ENCODE measurements at regions not wholly inside any gene's neighbourhood (a gene's known extent, or its start where the extent isn't known, plus 50 kb on each side); places are given as distances from the start of the nearest gene placed in this dataset.
A peak's percentile ranks its signal among the peaks of the same experiment; 100 is the strongest.

DNA sequence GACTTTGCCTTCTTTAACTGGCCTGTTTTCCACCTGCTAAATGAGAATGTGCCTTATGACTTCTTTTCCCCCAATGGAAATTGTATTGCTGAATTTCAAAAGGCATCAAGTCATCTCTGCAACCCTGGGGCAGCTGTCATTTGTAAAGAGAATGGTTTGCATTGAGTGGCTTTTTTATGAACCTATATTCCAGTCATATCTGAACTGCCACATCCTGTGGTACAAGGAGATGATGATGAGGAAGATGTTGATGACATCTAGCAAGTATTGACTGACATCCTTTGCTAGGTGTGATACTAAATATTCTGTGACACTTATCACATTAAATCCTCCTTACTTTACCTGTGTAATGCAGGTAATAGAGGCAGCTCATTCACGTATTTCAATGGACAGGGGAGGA lies 88.3 kb upstream of the KIAA1217 start:
- no peak for DNase-seq

GRCh38 chr10:24127516-24127915 lies 81.4 kb upstream of the KIAA1217 start:
- no peak for DNase-seq

DNA sequence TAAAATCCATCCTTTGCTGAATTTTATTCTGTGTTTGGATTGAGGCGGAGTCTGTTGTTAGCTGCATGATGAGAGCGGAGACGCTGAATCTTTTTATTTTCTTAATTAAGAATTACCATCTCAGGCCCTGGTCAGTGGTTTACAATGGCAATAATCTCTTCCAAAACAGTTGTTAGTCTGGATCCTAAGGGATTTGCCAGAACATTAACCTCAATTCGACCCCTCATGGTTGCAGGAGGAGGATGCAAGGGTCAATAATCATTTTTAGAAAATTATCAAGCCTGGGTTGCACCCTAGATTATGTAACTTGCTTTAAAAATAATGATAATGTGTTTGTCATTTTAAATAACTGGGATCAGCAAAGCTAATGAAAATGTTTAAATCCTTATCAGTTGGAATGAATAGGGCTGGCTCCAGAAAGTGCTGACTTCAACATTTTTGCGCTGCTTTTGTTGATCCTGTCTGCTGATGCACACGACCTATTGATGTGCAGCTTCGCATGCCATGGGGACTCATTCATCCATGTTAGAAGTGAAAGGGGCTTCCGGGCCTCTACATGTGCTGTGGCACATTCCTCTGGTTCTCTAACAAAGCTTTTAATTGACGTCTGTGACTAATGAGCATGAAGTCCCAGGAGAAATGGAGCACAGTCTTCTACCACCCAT lies 80.7 kb upstream of the KIAA1217 start:
- DNase-seq, result peak; percentile 79

DNA sequence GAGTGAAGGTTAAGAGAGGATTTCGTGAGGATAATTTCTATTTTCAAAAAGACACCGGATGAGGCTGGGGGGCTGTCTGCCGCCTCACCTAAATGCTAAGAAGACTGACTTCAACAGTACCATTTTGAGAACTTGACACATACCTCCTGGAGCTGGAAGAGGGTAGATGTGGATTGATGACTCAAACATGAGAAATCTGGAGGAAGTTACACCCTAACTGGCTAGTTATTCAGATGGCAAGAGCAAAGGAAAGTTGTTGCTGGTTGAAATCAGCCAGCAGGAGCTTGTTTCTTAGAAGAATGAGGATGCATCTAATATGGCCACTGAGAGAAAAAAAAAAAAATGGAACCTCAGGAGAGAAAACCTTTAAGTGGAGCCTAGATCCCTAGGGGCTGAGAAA lies 76.2 kb upstream of the KIAA1217 start:
- no peak for DNase-seq

GRCh38 chr10:24133835-24134234 lies 75.1 kb upstream of the KIAA1217 start:
- no peak for DNase-seq

DNA sequence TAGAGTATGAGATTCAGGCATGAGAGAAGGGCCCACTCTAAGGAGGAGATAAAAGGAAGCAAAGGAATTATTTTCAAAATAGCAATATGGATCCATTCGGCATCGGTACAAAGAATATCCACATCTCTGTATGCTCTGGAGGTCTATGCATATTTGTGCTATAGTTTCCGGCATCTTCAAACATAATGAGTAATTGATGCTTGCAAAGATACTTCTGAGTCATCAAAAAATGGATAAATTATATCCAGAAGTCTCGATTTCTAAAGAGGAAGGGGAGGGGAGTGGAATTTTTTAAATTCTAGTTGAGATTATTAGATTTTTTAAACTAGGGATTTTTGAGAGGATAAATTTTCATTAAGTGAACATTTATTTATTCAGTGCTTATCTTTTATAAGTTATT lies 72.9 kb upstream of the KIAA1217 start:
- no peak for DNase-seq

- no peak for DNase-seq
These were observed 61.6 kb upstream of the KIAA1217 start for GRCh38 chr10:24147321-24147720.

DNA sequence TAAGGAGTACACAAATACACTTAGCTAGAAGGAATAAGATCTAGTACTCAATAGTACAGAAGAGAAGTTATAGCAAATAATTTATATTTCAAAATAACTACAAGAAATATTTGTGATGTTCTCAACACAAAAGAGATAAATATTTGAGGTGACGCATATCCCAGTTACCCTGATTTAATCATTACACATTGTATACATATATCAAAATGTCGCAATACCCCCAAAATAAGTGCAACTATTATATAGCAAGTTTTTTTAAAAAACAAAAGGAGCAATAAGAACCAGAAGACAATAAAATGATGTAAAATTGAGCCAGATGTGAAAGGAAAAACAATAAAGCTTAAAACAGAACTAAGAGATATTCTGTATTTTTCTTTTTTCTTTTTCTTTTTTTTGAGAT lies 59.3 kb upstream of the KIAA1217 start:
- DNase-seq, result no peak

DNA sequence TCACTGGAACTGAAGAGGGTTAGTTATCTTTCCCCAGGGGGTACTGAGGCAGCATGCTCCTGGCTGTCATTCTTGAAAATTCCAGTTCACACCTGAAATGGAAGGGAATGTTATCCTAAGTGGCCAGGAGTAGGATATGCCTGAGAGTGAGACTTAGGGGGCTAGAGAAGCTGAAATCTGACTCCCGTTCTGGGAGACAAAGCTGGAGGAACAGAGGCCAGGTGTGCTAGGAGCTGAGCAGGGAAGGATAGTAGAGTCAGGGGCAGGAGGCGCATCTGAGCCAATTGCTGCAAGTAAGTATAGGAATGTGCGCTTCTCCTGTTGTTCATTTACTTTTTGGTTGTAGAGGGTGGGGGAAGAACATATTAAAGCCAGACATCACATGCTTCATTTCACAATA lies 58.1 kb upstream of the KIAA1217 start:
- DNase-seq, result no peak

DNA sequence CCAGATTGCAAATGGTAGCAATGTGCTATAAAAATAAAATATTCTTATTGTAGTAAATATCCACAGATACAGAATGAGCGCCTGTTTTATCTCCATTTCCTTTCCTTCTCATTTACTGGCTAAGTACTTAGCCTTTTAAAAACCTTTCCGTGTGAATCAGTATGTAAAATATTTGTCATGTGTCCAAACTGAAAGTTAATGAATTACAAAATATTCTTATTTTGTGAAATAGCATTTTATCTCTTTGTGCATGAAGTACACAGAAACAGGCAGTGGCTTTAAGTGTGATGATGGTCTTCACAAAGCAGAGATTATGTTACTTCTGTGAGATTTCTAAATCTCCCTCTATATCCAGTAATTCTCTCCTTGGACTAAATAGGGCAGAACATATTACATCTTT lies 56.7 kb upstream of the KIAA1217 start:
- DNase-seq, result no peak

- DNase-seq, result peak; percentile 52
These were observed 55.9 kb upstream of the KIAA1217 start for GRCh38 chr10:24153031-24153430.

DNA sequence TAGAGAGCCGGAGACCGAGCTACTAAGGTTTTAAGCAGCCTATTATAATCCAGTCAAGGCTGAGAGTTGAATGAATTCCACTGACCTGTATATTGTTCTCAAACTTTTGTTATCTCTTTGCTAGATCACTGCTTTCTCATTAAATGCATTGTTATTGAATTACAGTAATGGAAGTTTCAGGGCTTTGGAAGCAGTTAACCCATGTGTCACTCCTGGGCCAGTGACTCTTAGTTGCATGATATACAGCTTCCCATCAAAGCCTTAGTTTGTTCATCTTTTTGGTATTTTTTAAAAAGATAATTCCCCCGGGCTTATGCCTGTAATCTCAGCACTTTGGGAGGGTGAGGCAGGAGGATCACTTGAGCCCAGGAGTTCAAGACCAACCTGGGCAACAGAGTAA lies 55.4 kb upstream of the KIAA1217 start:
- no peak for DNase-seq

DNA sequence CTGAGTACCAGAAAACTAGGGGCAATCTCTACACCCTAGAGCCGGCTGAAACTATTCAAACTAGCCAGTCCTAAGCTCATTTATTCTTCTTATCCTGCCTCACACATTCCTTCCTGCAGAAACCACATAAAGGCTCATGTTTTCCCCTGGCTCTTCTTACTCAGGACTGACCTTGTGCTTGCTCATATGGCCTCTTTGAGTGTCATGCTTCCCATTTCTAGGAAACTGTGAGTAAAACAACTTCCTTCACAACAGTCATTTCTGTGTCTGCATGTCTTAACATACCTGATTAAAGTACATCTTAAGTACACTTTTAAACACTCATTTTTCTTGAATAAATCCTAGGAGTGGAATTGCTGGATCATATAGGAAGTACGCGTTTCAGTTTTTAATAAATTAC lies 52.3 kb upstream of the KIAA1217 start:
- DNase-seq, result no peak

- no peak for DNase-seq
These were observed 51.4 kb upstream of the KIAA1217 start for GRCh38 chr10:24157567-24157966.

Data from renal pelvis (tissue), 1 donor.